ENCODE measurements at regions not wholly inside any gene's neighbourhood (a gene's known extent, or its start where the extent isn't known, plus 50 kb on each side); places are given as distances from the start of the nearest gene placed in this dataset.
A peak's percentile ranks its signal among the peaks of the same experiment; 100 is the strongest.
"Not testable (repeated sequence)": the region's sequence is repeated elsewhere in the genome, so short reads cannot be mapped to it uniquely, and the experiment has no call there.

DNA sequence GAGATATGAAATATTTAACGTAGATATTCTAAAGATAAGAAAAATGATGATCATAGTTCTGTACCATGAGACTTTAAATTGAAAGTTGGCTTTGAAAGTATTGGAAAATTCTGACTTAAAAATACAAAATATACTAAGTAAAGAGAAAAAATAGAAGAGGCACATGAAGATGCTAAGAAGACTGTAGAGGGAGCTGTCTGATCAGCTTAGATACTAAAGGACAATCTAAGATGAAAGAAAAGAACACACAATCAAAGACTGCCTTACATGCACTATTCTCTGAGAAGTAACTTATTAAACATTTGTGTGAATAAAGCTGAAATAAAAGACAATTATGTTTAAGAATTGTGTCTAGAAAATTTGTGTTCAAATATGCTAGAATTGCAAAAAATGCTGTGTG lies 55.1 kb downstream of the RBMXL2 start:
- DNase-seq: peak; percentile 68

DNA sequence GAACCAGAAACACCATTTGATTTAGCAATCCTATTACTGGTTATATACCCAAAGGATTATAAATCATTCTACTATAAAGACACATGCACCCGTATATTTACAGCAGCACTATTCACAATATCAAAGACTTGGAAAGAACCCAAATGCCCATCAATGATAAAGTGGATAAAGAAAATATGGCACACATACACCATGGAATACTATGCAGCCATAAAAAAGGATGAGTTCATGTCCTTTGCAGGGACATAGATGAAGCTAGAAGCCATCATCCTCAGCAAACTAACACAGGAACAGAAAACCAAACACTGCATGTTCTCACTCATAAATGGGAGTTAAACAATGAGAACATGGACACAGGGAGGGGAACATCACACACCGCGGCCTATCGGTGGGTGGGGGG lies 61.3 kb downstream of the RBMXL2 start:
- not testable (repeated sequence) for DNase-seq

DNA sequence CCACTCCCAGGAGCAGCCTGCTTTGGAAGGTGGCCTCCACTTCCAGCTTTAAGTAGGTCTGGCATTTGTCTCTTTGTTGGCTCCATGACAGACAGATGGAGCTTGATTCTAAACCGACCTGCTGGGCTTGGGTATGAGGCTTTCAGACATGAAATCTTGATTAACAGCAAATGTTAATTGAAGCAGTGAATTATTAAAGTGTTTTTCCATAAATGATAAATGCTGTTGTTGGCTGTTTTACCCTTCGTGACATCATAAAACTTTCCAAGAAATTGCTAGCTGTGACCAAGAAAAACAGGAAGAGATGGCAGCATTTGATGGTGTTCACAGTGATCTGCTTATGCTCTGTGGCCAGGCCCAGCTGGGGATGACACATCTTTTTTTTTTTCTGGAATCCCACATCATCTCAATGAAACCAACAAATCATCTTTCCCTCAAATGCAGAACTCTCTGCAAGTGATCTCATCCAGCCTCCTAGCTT lies 66.1 kb downstream of the RBMXL2 start:
- DNase-seq: no peak

DNA sequence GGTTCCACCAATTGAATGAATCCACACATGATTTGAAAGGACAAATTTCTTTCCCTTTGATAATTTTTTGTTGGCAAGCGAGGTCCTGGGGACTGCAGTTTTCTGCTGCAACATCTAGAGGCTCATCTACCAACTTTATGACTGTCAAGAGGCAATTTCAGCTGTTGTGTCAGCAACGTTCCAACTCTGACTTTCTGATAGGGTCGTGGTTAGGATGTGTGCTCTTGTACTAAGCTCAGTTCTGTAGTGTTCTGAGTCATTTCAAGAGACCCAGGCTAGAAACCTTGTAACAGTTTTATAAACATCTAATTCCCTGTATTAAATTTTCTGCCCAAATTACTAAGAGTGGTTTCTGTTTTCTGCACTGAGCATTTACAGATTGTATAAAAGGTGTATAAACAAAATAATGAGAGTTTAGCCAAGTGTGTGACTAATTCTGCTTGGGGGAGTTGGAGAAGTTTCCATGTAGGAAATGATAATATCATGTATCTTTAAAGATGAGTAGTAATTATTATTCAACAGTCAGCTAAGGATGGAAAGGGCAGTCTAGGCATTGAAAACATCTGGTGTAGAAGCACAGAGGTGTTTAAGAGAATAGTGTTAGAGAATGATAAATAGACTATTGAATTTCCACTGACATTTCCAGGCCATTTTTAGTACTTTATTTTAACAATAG lies 72.2 kb downstream of the RBMXL2 start:
- no peak for DNase-seq

DNA sequence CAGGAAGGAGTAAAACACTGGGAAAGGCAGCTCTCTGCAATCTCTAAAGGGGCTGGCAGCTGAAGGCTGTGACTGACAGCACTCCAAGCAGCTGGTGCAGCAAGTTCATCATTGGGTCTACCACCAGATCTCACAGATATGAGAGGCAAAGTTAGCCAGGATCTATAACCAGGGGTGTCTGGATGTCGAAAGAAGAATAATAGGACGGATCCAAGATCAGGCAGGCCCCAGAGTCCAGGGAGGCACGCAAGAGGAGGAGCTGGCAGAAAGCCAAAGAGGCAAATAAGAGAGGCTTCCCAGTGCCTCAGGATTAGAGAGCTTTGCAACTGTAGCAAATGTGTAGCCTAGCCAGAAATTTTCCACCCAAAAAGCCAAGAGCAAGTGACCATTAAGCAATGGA lies 77.1 kb downstream of the RBMXL2 start:
- DNase-seq: peak; percentile 53

DNA sequence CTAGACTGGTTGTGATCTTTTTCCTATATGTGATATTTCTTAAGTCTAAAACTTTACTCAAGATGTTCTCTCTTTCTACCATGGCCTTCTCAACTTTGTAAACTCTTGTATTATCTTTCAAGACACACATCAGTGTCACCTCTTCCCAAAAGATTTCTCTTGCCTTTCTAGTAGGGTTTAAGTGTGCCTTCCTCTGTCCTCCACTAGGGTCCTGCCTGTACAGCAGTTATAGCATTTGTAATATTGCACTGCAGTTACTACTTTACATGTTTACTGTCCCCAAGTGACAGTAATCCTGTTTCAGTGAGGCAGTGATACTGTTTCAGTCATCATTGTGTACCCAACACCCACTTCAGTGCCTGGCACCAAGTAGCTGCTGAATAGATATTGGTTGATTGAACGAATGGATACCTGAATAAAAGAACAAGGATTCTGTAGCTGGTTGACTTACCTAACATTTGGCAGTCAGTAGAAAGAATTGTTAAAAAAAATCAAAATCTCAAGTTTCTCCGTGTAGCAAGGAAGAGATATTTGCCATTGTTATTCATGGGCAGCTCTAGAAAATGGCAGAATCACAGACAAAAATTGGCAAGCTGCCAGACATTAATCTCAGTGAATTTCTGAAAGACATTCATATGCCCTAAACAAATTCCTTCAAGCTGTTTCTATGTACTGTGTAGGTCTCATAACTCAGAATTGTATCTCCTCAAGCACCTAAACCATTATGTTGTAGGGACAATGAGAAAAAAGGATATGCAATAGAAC lies 79.4 kb downstream of the RBMXL2 start:
- peak; percentile 43 for DNase-seq

DNA sequence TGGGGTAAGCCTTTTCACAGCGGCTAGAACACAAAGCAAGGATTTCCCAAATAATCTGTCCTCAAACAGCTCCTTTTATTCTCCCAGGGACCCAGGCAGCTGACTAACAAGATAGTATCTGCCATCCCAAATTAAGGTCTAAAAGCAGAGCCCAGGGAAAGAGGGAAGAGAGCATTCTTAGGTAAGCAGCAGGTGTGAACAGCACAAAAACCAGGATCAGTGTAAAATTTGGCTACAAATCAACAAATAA lies 79.9 kb downstream of the RBMXL2 start:
- no peak for DNase-seq

DNA sequence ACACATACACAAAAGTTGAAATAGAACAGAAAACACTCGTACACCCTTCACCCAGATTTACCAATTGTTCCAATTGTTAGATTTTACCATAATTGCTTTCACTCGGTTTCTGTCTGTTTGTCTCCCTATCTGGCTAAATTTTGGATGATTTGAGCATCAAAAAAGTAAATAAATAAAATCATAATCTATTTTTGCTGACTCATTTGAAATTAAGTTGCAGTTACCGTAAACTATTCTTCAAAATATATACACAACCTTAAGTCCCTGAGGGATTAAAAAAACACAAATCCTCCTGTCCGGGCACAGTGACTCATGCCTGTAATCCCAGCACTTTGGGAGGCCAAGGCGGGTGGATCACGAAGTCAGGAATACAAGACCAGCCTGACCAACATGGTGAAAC lies 81.3 kb upstream of the SYT9 start:
- no peak for DNase-seq

DNA sequence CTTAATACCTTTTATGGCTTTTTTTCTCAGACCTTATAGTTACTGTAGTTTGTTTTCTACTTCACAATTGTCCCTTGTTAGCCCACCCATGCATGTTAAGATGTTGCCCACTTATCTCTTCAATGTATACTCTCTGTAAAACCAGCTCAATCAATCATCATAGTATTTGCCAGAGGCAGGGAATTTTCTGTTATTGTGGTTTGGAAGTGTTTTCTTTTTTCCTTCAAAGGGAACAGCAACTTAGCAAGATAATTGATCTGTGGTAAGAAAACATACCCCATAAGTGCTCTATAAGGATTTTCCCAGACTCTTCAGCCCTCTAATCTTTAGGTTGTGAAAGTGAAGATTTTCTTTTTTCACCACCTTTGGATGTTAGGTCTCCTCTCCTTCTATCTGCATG lies 76.7 kb upstream of the SYT9 start:
- DNase-seq: no peak

DNA sequence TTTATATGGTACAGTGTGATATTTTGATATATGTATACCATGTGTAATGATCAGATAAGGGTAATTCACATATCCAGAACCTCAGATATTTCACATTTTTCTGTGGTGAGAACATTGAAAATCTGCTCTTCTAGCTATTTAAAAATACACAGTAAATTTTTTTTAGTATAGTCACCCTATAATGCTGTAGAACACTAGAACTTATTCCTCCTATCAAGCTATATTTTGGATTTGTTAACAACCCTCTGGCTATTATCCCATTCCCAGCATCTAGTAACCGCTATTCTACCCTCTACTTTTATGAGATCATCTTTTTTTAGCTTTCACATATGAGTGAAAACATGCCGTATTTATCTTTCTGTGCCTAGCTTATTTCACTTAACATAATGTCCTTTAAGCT lies 65.5 kb upstream of the SYT9 start:
- no peak for DNase-seq

DNA sequence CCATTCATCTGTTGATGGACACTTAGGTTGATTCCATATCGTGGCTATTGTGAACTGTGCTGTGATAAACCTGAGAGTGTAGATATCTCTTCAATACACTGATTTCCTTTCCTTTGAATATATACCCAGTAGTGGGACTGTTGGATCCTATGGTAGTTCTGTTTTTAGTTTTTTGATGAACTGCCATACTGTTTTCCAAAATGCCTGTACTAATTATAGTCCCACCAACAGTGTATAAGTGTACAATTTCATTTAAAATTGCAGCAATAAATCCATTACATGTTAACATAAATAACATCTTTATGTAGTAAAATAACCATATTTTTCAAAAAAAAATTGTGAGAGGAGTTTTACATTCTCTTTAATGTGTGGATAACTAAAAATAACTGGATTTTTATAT lies 65.0 kb upstream of the SYT9 start:
- DNase-seq: no peak

DNA sequence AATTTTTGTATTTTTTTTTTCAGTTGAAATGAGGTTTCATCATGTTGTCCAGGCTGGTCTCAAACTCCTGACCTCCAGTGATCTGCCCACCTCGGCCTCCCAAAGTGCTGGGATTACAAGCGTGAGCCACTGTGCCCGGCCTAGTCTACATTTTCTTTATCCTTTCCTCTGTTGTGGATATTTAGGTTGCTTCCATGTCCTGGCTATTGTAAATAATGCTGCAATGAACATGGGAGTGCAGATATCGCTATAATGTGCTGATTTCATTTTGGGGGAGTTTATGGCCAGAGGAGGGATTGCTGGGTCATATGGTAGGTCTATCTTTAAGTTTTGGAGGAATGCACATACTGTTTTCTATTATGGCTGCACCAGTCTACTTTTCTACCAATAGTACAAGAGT lies 58.9 kb upstream of the SYT9 start:
- DNase-seq: not testable (repeated sequence)

DNA sequence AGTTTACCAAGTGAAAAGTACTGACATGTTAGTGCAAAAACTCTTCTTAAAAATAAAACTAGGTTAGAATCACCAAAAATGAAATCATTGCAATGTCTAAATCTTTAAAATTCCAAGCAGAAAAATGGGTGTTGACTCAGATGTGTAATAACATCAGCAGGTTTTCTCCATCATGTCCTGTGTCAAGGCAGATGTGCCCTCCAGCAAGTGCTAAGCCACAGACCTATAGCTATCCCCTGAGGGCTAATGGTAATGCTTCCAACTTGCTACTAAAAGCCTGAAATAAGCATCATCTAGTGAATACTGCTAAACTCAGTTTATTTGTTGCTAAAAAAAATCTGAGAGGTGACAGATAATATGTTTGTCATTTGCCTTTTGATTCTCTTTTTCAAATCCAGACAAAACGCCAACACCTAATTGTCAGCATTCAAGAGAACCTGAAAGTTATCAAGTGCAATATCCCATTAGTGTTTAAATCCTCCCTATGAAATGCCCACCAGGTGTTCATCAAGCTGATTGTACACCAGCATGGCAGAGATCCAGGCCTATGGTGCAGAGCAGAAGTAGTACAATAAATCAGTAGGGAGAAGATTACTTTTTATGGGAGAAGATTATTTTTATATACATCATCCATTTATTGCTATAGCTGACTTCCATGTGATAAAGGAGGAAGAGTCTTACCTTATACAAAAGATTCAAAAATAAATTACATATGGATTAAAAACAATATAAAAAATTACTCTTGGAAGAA lies 55.1 kb upstream of the SYT9 start:
- DNase-seq: no peak

DNA sequence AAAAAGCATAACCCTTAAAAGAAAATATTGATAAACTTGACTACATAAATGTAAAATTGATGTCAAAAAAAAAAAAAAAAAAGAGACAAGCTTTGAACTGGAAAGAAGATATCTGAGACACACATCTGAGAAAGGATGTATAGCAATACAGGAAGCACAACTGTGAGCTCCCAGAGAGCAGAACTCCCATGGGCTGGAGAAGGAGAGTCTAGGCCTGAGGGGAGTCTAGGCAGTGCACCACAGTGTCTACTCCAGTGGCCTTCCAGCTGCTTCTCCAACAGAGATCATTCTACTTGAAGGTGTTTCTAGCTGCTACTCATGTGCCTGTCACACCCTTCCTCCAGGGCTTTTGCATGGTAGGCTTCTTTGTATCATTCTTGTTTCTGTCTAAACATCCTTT lies 54.2 kb upstream of the SYT9 start:
- no peak for DNase-seq

Measured in DMS53 (cell line).